NCI-H748 (cell line): ENCODE measurements at regions not wholly inside any gene's neighbourhood (a gene's known extent, or its start where the extent isn't known, plus 50 kb on each side); places are given as distances from the start of the nearest gene placed in this dataset.

ENCODE experiments used
- DNase-seq: peaks from one replicate; lab custom pipeline; 2025; ENCODE audit not compliant: unreplicated experiment; lab: John Stamatoyannopoulos, UW

- peak; percentile 95 for DNase-seq
Observed at GRCh38 chr18:64208516-64208915, 59.6 kb upstream of the LINC00305 start.

- DNase-seq: peak; percentile 56
Observed at GRCh38 chr18:64207820-64208219, 58.9 kb upstream of the LINC00305 start.

GRCh38 chr18:64203295-64203694, 54.4 kb upstream of the LINC00305 start:
- peak; percentile 30 for DNase-seq

GRCh38 chr18:64202863-64203262, 54.0 kb upstream of the LINC00305 start:
- no peak for DNase-seq

GRCh38 chr18:64202210-64202836, 53.4 kb upstream of the LINC00305 start:
- peak; percentile 64 for DNase-seq

GRCh38 chr18:64201781-64202180, 52.9 kb upstream of the LINC00305 start:
- DNase-seq: peak; percentile 67

- no peak for DNase-seq
Observed at GRCh38 chr18:64199581-64199980, 50.7 kb upstream of the LINC00305 start.
